Glutamatergic neuron (in vitro differentiated cells): ENCODE measurements at regions not wholly inside any gene's neighbourhood (a gene's known extent, or its start where the extent isn't known, plus 50 kb on each side); places are given as distances from the start of the nearest gene placed in this dataset.

Experiments
- DNase-seq: peaks from one replicate; pipeline ENCODE4 v3.0.0; 2022
- H3K27ac Mint-ChIP-seq: one replicate; pipeline ENCODE4 v1.8.0; 2020; ENCODE audit warnings: mild to moderate bottlenecking, mixed read lengths, inconsistent platforms; ENCODE audit not compliant: unreplicated experiment
- H3K27me3 Mint-ChIP-seq: one replicate; pipeline ENCODE4 v1.8.0; 2020; ENCODE audit warnings: mild to moderate bottlenecking, moderate library complexity, mixed read lengths, inconsistent platforms; ENCODE audit not compliant: unreplicated experiment
- H3K36me3 Mint-ChIP-seq: one replicate; pipeline ENCODE4 v1.8.0; 2020; ENCODE audit warnings: mild to moderate bottlenecking, mixed read lengths, inconsistent platforms; ENCODE audit not compliant: unreplicated experiment
- H3K4me1 Mint-ChIP-seq: one replicate; pipeline ENCODE4 v1.8.0; 2020; ENCODE audit warnings: mild to moderate bottlenecking, low read depth, mixed read lengths, inconsistent platforms; ENCODE audit not compliant: unreplicated experiment
- H3K4me3 Mint-ChIP-seq: one replicate; pipeline ENCODE4 v1.8.0; 2020; ENCODE audit warnings: mild to moderate bottlenecking, mixed read lengths, inconsistent platforms; ENCODE audit not compliant: unreplicated experiment
- H3K9me3 Mint-ChIP-seq: one replicate; pipeline ENCODE4 v1.8.0; 2020; ENCODE audit warnings: mild to moderate bottlenecking, moderate library complexity, mixed read lengths, inconsistent platforms; ENCODE audit not compliant: unreplicated experiment
- TF ChIP-seq, protein P1 (sequence below): fragments of 200-600 bp; sonication (generic); IDR thresholded peaks from one replicate; pipeline ENCODE4 v1.5.0; 2021; ENCODE audit not compliant: partially characterized antibody, unreplicated experiment

DNA sequence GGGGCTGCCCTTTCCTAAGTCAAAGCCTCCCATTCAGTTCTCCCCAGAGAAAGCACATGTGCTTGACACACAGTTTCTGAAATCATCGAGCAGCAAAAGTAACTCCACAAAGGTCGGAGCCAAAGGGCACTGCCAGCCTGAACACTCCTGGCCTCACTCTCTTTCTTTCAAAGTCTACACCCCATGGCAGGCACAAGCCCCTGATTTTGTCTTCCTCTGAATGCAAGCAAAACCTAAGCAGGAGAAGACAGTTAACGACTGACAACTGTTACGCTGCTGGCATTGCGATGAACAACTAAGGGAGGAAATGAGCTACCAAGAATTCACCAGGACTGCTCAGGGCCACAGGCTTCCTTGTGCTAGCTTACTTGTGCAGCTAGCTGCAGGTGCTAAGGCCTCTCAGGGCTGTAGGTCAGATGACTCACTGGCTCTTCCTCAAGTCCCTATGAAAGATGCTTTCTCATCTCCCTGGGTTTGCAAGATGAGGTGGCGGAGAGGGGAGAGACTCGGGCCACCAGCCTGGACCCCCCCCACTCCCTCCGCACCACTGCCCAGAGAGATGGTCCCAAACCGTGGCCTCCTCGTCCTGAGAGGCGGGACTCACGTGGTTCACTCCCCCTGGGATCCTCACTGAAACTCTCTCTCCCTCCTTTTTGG is 208.2 kb downstream of the DLL1 start:
- Mint-ChIP-seq H3K27me3 (peaks cover 19% of the 10 kb centered on the region), H3K27ac (peak overlapping the region; percentile 68), H3K4me1 (peaks cover 37% of the 10 kb centered on the region), H3K36me3 (peaks cover 12% of the 10 kb centered on the region), H3K9me3 (peaks cover 28% of the 10 kb centered on the region), H3K4me3 (peak overlapping the region; percentile 61)
- TF ChIP-seq, protein P1, sequence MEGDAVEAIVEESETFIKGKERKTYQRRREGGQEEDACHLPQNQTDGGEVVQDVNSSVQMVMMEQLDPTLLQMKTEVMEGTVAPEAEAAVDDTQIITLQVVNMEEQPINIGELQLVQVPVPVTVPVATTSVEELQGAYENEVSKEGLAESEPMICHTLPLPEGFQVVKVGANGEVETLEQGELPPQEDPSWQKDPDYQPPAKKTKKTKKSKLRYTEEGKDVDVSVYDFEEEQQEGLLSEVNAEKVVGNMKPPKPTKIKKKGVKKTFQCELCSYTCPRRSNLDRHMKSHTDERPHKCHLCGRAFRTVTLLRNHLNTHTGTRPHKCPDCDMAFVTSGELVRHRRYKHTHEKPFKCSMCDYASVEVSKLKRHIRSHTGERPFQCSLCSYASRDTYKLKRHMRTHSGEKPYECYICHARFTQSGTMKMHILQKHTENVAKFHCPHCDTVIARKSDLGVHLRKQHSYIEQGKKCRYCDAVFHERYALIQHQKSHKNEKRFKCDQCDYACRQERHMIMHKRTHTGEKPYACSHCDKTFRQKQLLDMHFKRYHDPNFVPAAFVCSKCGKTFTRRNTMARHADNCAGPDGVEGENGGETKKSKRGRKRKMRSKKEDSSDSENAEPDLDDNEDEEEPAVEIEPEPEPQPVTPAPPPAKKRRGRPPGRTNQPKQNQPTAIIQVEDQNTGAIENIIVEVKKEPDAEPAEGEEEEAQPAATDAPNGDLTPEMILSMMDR, result no peak
- no peak for DNase-seq

GRCh38 chr6:170082067-170082466 is 208.8 kb downstream of the DLL1 start:
- peaks cover 19% of the 10 kb centered on the region for H3K27me3 Mint-ChIP-seq
- TF ChIP-seq, protein P1, result no peak
- H3K36me3 Mint-ChIP-seq, result peaks cover 12% of the 10 kb centered on the region
- peak overlapping the region; percentile 62 for H3K27ac Mint-ChIP-seq
- peaks cover 28% of the 10 kb centered on the region for H3K9me3 Mint-ChIP-seq
- H3K4me3 Mint-ChIP-seq, result no peak overlapping the region
- H3K4me1 Mint-ChIP-seq, result peaks cover 37% of the 10 kb centered on the region
- no peak for DNase-seq

- H3K4me1 Mint-ChIP-seq, result peaks cover 37% of the 10 kb centered on the region
- no peak overlapping the region for H3K27ac Mint-ChIP-seq
- H3K36me3 Mint-ChIP-seq, result peaks cover 12% of the 10 kb centered on the region
- peaks cover 19% of the 10 kb centered on the region for H3K27me3 Mint-ChIP-seq
- TF ChIP-seq, protein P1, result no peak
- no peak for DNase-seq
- peaks cover 28% of the 10 kb centered on the region for H3K9me3 Mint-ChIP-seq
- no peak overlapping the region for H3K4me3 Mint-ChIP-seq
These were observed 209.3 kb downstream of the DLL1 start for GRCh38 chr6:170081556-170081955.

- TF ChIP-seq, protein P1, result no peak
- Mint-ChIP-seq H3K36me3 (peaks cover 12% of the 10 kb centered on the region), H3K4me1 (peaks cover 36% of the 10 kb centered on the region), H3K4me3 (peak overlapping the region; percentile 52), H3K9me3 (peaks cover 27% of the 10 kb centered on the region), H3K27me3 (peaks cover 16% of the 10 kb centered on the region), H3K27ac (peak overlapping the region; percentile 93)
- DNase-seq, result peak; percentile 86
These were observed 210.0 kb downstream of the DLL1 start for GRCh38 chr6:170080828-170081371.

DNA sequence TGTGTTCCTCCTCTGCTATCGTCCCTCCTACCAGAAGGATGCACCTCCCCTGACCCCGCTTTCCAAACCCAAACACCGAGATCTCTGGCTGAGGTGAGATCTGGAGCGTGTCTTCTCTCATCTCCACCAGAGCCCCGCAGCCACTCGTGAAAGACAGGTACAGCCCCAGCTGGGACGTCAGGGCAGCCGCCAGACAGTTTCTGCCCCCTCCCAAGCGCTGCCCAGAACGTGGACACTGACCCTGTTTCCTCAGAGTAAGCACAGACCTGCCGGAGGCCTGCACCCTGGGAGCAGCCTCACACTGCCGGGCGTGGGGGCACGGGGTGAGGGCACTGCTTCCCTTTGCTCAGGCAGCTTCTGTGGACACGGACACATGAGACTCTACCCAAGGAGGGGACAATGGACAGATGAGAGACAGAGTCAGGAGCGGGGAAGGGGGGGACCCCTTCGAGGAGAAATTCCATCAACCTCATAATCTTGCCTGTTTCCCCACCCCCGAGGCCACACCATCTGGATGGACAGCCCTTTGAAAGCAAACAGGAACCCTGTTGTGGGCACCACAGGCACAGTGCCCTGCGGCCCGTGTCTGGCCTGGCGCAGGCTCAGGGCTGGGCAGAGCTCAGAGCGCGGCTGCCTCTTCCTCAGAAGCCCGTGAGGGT is 210.6 kb downstream of the DLL1 start:
- Mint-ChIP-seq H3K27ac (peak overlapping the region; percentile 93), H3K27me3 (peaks cover 15% of the 10 kb centered on the region), H3K9me3 (peaks cover 27% of the 10 kb centered on the region), H3K4me1 (peaks cover 32% of the 10 kb centered on the region), H3K36me3 (peaks cover 12% of the 10 kb centered on the region), H3K4me3 (no peak overlapping the region)
- no peak for DNase-seq
- TF ChIP-seq, protein P1, result no peak
